Prostate gland (tissue), 2 donors: ENCODE measurements at regions not wholly inside any gene's neighbourhood (a gene's known extent, or its start where the extent isn't known, plus 50 kb on each side); places are given as distances from the start of the nearest gene placed in this dataset.

Source experiments
- CTCF ChIP-seq, 4 experiments: fragments of 200-600 bp in 2 of 4; fragments of 450-650 bp in 2 of 4; sonication (generic) in 2 of 4; IDR thresholded peaks; 1 replicate in 3 of 4; 2 replicates in 1 of 4; pipeline ENCODE4 v1.5.1; 2016 to 2019; ENCODE audit warnings: antibody characterized with exemption in 4 of 4, mild to moderate bottlenecking in 2 of 4, moderate library complexity in 2 of 4
- POLR2A ChIP-seq: fragments of 450-650 bp; IDR thresholded peaks from one replicate; pipeline ENCODE4 v1.6.1; 2016; ENCODE audit warnings: antibody characterized with exemption, mild to moderate bottlenecking
- POLR2AphosphoS5 ChIP-seq: sonication (generic); formaldehyde crosslinking; IDR thresholded peaks from one replicate; pipeline ENCODE4 v1.6.1; 2017; ENCODE audit warnings: antibody characterized with exemption

DNA sequence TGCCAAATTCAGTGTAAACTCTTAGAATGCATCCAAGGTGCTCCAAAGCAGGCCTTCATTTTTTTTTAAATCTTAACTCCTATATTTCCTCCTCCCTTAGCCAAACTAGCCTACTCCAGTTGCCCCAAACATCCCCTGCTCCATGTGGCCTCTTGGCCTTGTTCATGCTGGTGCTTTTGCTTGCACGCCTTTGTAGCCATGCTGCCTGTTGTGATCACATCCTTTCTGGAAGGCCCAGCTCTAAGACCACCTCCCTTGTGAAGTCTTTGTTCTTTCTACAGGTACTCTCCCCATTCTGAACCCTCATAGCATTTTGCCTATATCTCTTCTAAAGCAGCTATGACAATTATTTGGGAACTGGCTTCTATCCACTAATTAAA is 375.3 kb upstream of the NFE2L3 start:
- no peak for TF ChIP-seq CTCF (IDR thresholded peaks at IDR 0.05)
- no peak for TF ChIP-seq POLR2AphosphoS5
- TF ChIP-seq POLR2A: no peak
